Glutamatergic neuron (in vitro differentiated cells): ENCODE measurements at regions not wholly inside any gene's neighbourhood (a gene's known extent, or its start where the extent isn't known, plus 50 kb on each side); places are given as distances from the start of the nearest gene placed in this dataset.

ENCODE experiments used
- DNase-seq: peaks from one replicate; pipeline ENCODE4 v3.0.0; 2022
- H3K27ac Mint-ChIP-seq: one replicate; pipeline ENCODE4 v1.8.0; 2020; ENCODE audit warnings: mild to moderate bottlenecking, mixed read lengths, inconsistent platforms; ENCODE audit not compliant: unreplicated experiment
- H3K27me3 Mint-ChIP-seq: one replicate; pipeline ENCODE4 v1.8.0; 2020; ENCODE audit warnings: mild to moderate bottlenecking, moderate library complexity, mixed read lengths, inconsistent platforms; ENCODE audit not compliant: unreplicated experiment
- H3K36me3 Mint-ChIP-seq: one replicate; pipeline ENCODE4 v1.8.0; 2020; ENCODE audit warnings: mild to moderate bottlenecking, mixed read lengths, inconsistent platforms; ENCODE audit not compliant: unreplicated experiment
- H3K4me1 Mint-ChIP-seq: one replicate; pipeline ENCODE4 v1.8.0; 2020; ENCODE audit warnings: mild to moderate bottlenecking, low read depth, mixed read lengths, inconsistent platforms; ENCODE audit not compliant: unreplicated experiment
- H3K4me3 Mint-ChIP-seq: one replicate; pipeline ENCODE4 v1.8.0; 2020; ENCODE audit warnings: mild to moderate bottlenecking, mixed read lengths, inconsistent platforms; ENCODE audit not compliant: unreplicated experiment
- H3K9me3 Mint-ChIP-seq: one replicate; pipeline ENCODE4 v1.8.0; 2020; ENCODE audit warnings: mild to moderate bottlenecking, moderate library complexity, mixed read lengths, inconsistent platforms; ENCODE audit not compliant: unreplicated experiment
- TF ChIP-seq, protein P1 (sequence below): fragments of 200-600 bp; sonication (generic); IDR thresholded peaks from one replicate; pipeline ENCODE4 v1.5.0; 2021; ENCODE audit not compliant: partially characterized antibody, unreplicated experiment

GRCh38 chr16:85355515-85355837, 243.2 kb upstream of the CIBAR2 start:
- peaks cover 42% of the 10 kb centered on the region for H3K4me1 Mint-ChIP-seq
- TF ChIP-seq, protein P1, sequence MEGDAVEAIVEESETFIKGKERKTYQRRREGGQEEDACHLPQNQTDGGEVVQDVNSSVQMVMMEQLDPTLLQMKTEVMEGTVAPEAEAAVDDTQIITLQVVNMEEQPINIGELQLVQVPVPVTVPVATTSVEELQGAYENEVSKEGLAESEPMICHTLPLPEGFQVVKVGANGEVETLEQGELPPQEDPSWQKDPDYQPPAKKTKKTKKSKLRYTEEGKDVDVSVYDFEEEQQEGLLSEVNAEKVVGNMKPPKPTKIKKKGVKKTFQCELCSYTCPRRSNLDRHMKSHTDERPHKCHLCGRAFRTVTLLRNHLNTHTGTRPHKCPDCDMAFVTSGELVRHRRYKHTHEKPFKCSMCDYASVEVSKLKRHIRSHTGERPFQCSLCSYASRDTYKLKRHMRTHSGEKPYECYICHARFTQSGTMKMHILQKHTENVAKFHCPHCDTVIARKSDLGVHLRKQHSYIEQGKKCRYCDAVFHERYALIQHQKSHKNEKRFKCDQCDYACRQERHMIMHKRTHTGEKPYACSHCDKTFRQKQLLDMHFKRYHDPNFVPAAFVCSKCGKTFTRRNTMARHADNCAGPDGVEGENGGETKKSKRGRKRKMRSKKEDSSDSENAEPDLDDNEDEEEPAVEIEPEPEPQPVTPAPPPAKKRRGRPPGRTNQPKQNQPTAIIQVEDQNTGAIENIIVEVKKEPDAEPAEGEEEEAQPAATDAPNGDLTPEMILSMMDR, result no peak
- no peak for DNase-seq

GRCh38 chr16:85356157-85356556, 243.9 kb upstream of the CIBAR2 start:
- TF ChIP-seq, protein P1, result no peak
- no peak overlapping the region for H3K27ac Mint-ChIP-seq
- H3K4me3 Mint-ChIP-seq, result no peak overlapping the region
- H3K36me3 Mint-ChIP-seq, result peaks cover 4% of the 10 kb centered on the region
- H3K27me3 Mint-ChIP-seq, result peaks cover 6% of the 10 kb centered on the region
- no peak for DNase-seq
- peaks cover 12% of the 10 kb centered on the region for H3K9me3 Mint-ChIP-seq
- peaks cover 45% of the 10 kb centered on the region for H3K4me1 Mint-ChIP-seq

More at GRCh38 chr16:85355515-85355837, 243.2 kb upstream of the CIBAR2 start:
- peaks cover 4% of the 10 kb centered on the region for H3K27me3 Mint-ChIP-seq
- H3K27ac Mint-ChIP-seq, result no peak overlapping the region
- peaks cover 4% of the 10 kb centered on the region for H3K36me3 Mint-ChIP-seq
- peaks cover 10% of the 10 kb centered on the region for H3K9me3 Mint-ChIP-seq
- H3K4me3 Mint-ChIP-seq, result no peak overlapping the region

GRCh38 chr16:85357323-85357722, 245.1 kb upstream of the CIBAR2 start:
- Mint-ChIP-seq H3K4me3 (no peak overlapping the region), H3K9me3 (peaks cover 10% of the 10 kb centered on the region), H3K27ac (no peak overlapping the region), H3K4me1 (peaks cover 39% of the 10 kb centered on the region), H3K27me3 (peaks cover 6% of the 10 kb centered on the region), H3K36me3 (peaks cover 4% of the 10 kb centered on the region)
- DNase-seq, result no peak
- TF ChIP-seq, protein P1, result no peak

DNA sequence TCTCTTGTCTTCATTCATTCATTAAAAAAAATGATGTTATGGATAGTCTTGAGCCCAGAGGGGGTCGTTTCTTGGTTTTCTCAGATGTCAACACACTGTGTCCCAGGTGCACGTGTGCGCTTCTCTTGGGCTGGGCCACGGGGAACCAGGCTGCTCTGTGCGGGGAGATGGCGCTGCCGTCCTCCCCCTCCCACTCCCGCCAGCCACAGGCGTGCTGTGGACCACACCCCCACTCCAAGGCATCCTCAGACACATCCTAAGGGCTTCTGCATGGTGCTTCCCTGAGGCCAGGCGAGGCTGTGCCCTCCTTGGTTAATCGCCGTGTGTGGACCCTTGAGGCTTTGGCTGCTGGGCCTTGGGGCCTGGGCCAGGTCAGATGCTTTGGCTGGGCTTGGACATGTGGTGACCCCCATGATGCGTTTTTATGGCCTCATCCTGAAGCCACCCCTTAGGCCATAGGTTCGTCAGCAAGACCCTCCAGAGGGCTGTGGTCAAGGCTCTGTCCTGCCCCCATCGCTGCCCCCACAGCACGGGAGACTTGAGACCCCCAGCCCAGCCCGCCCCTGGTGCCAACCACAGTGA, 245.7 kb upstream of the CIBAR2 start:
- peaks cover 4% of the 10 kb centered on the region for H3K36me3 Mint-ChIP-seq
- H3K9me3 Mint-ChIP-seq, result peaks cover 9% of the 10 kb centered on the region
- peaks cover 34% of the 10 kb centered on the region for H3K4me1 Mint-ChIP-seq
- peaks cover 6% of the 10 kb centered on the region for H3K27me3 Mint-ChIP-seq
- H3K4me3 Mint-ChIP-seq, result no peak overlapping the region
- no peak for DNase-seq
- H3K27ac Mint-ChIP-seq, result no peak overlapping the region
- TF ChIP-seq, protein P1, result no peak

- Mint-ChIP-seq H3K4me1 (peaks cover 31% of the 10 kb centered on the region), H3K36me3 (peaks cover 5% of the 10 kb centered on the region), H3K9me3 (peaks cover 6% of the 10 kb centered on the region), H3K27me3 (peaks cover 6% of the 10 kb centered on the region), H3K4me3 (no peak overlapping the region), H3K27ac (no peak overlapping the region)
- TF ChIP-seq, protein P1, result no peak
- DNase-seq, result no peak
Measured at GRCh38 chr16:85358704-85359146, 246.5 kb upstream of the CIBAR2 start.
